CD4-positive, alpha-beta T cell treated with Interleukin-1 beta for 1 hour (primary cell): ENCODE measurements at regions not wholly inside any gene's neighbourhood (a gene's known extent, or its start where the extent isn't known, plus 50 kb on each side); places are given as distances from the start of the nearest gene placed in this dataset.
"Not testable (repeated sequence)": the region's sequence is repeated elsewhere in the genome, so short reads cannot be mapped to it uniquely, and the experiment has no call there.

ENCODE experiments used
- DNase-seq, 2 donors: peaks; one replicate each; pipeline ENCODE4 v3.0.0-alpha.2; 2020 to 2022

DNA sequence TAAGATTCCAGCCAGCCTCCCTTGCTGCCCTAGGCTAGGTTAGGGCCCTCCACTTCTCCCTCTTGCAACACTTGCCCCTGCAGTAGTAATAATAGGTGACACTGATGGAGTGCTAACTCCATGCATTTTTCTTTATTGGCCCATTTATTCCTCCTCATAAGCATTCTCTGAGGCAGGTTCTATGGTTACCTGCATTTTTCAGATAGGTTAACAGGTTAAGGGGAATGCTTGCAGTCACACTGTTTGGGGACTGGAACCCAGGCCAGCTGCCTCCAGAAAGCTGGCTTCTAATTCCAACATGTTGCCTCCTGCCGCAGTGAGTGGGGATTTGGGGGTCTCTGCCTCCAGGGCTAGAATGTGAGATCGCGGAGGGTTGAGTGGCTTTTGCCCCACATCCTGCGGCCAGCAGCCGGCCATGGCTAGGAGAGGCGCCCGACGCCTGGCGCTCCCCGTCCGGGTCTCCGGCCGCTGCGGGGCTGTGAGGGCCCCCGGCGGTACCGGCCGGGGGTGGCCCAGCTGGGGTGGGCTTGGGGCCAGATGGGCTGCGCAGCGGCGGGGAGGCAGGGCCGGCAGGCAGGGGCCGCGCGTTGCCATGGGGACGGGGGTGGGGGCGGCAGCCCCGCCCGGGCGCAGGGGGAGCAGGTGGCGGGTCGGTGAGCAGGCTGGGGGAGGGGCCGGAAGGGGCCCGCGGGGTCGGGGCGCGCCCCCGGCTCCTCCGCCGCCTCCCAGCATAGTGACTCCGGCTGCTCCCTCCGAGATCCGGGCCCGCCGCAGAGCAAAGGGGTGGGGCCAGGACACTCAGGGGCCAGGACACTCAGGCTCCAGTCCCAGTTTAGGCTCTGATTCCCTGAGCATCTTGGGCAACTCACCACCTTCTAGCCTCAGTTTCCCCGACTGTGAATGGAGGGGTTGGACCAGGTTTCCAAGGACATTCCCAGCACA, 68.4 kb upstream of the SSBP3 start:
- DNase-seq = peak; percentile 46 to 47

DNA sequence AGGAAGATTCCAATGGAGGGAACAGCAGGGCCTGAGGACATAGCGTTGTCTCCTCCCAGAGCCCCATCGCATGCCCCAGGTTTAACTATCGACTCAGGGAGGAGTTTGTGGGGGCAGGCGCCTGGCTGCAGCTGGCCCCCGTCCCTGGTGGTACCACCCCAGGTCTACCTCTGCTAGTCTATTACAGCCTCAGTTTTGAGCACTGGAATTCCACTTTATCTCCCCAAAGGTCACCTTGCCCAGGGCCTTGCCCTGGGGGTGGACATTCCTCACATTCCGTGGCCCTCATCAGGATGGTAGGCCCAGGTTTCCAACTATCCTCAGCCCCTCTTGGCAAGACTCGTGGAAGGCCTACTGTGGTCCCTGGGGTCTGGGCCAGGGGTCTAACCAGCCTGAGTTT, 65.4 kb upstream of the SSBP3 start:
- no peak for DNase-seq

DNA sequence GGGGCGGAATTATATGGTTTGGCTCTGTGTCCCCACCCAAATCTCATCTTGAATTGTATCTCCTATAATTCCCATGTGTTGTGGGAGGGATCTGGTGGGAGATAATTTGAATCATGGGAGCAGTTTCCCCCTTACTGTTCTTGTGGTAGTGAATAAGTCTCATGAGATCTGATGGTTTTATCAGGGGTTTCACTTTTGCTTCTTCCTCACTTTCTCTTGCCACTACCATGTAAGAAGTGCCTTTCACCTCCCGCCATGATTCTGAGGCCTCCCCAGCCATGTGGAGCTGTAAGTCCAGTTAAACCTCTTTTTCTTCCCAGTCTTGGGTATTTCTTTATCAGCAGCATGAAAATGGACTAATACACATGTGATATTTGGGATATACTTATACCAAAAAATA, 63.2 kb upstream of the SSBP3 start:
- DNase-seq = not testable (repeated sequence)

DNA sequence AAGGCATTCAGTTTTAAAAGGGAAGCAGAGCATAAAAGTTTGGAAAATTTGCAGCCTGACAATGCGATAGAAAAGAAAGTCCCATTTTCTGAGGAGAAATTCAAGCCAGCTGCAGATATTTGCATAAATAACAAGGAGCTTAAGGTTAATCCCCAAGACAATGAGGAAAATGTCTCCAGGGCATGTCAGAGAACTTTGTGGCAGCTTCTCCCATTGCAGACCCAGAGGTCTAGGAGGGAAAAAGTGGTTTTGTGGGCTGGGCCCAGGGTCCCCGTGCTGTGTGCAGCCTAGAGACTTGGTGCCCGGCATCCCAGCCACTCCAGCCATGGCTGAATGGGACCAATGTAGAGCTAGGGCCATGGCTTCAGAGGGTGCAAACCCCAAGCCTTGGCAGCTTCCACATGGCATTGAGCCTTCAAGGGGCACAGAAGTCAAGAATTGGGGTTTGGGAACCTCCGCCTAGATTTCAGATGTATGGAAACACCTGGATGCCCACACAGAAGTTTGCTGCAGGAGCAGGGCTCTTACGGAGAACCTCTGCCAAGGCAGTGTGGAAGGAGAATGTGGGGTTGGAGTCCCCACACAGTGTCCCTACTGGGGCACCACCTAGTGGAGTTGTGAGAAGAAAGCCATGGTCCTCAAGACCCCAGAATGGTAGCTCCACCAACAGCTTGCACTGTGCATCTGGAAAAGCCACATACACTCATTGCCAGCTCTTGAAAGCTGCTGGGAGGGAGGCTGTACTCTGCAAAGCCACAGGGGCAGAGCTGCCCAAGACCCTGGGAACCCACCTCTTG, 62.3 kb upstream of the SSBP3 start:
- not testable (repeated sequence) for DNase-seq

DNA sequence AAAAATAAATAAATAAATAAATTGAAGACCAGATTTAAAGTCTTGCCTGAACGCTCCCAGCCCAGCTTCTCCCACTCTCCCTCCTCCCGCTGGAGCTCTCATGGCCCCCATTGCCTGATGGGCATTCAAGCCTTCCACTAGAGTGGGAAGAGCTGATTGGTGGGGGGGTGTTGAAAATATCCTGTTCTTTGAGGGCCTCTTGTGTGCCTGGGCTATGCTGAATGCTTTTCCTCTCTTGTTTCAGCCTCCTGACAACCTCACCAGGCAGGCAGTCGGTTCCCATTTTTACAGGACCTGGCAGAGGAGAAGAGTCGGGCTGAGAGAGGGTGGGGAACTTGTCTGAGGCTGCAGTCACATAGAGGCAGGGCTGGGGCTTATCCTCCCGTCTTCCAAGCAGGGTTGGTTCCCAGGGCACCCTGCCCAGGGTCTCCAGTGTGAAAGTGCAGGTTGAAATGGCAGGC, 59.2 kb upstream of the SSBP3 start:
- DNase-seq = no peak

DNA sequence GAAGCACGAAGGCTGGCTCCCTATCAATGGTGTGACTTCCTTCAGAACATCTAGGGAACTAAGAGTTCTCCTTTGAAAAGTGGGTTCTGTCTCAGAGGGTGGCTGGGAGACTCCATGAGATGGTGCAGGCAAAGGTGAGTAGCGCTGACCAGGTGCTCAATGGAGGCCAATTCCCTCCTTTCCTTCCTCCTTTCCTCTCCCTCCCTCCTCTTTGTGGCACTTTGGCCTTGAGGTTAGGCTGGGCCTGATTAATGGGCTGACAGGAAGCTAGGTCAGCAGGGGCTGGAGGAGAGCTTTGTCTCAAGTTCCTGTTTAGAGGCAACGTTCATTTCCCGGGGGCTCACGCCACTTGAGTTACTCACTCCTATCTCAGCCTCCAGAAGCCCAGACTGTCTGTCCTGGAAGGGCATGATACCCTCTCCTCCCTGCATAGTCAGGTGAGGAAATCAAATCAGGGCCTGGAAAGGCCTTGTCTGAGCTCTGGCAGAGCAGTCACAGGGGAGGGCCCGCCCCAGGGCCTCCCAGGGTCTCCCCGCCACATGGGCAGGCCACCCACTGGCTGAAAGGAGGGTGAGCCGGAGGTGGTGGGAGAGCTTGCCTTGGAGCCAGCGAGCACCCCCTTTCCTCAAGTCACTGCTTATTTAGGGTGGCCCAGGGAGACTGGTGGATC, 58.4 kb upstream of the SSBP3 start:
- DNase-seq = peak in 1 of 2 donors; percentile 31

DNA sequence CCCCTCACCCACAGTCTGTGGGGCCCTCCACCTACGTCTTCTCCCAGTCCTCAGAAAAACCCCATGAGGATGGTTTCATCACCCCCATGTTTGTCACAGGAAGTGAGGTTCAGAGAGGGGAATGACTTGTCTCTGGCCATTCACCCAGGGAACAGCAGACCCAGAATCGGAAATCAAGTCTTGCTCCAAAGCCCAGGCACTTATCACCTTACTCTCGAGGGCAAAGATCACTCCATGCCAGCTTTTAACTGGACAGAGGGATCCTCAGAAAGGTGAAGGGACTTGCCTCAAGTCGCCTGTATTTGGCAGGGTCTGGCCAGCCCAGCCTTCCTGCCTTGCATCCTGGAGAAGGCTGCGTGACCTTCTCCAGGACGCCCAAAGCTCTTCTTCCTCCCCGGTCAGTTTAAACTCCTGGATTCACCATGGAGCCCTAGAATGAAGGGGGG, 57.9 kb upstream of the SSBP3 start:
- DNase-seq = no peak

DNA sequence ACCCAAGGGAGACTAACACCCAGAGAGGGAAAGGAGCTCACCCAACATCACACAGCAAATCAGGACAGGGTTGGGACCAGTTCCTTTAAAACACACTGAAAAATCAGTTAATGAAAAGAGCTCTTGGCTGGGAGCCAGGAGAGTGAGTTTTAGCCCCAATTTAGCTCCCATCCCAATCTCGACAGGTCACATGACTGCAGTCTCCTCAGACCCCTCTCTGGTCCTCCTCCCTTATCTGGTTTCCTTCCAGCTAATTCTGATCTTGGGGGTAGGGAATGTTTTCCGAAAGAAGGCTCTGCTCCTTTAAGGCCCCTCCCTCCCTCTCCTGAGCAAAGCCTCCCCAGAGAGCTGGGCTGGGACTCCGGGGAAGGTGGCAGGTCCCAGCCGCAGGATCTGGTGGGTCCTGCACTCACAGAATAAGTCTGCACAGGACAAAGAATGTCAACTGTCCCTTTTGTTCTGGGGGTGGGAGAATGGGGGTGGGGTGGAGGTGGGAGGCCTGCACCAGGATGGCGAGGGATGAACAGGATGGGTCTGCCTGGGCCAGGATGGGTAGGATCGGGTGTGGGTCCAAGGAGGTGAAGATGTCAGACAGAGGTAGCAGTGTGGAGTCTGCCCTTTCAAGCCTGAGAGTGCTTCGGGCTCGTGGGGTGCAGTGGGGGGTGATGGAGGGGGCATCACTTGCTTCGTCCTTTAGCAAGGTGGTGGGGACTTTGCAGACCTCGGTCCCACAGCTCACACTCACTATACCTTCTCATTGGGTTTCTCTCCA, 57.3 kb upstream of the SSBP3 start:
- DNase-seq = no peak

DNA sequence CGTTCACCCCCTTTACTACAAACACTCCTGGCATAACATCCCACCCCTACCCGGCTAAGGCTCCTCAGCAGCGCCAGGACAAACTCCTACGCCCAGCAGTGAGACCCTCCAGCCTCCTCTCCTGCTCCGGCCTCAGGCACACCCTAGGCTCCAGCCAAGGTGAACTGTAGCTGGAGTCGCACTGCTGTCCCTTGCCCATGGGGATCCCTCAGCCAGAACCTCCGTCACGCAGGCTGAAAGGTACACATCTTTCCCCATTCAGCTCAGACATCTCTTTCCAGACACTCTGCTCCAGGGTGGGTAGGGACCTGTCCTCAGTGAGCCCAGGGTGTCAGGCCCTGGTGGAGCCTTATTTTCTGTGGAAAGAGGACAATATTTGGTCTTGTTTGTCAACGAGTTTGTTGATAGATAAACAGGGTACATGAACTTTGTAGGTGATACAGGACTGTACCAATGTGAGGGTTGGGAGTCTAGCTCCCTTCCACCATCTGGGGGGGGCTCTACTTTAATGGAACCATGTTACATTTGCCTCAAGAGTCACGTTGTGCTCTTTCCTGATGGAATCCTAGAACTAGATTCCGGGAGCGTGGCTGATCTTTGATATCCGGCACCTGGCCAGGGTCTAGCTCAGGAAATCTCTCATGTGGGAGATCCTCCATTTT, 56.5 kb upstream of the SSBP3 start:
- no peak for DNase-seq

DNA sequence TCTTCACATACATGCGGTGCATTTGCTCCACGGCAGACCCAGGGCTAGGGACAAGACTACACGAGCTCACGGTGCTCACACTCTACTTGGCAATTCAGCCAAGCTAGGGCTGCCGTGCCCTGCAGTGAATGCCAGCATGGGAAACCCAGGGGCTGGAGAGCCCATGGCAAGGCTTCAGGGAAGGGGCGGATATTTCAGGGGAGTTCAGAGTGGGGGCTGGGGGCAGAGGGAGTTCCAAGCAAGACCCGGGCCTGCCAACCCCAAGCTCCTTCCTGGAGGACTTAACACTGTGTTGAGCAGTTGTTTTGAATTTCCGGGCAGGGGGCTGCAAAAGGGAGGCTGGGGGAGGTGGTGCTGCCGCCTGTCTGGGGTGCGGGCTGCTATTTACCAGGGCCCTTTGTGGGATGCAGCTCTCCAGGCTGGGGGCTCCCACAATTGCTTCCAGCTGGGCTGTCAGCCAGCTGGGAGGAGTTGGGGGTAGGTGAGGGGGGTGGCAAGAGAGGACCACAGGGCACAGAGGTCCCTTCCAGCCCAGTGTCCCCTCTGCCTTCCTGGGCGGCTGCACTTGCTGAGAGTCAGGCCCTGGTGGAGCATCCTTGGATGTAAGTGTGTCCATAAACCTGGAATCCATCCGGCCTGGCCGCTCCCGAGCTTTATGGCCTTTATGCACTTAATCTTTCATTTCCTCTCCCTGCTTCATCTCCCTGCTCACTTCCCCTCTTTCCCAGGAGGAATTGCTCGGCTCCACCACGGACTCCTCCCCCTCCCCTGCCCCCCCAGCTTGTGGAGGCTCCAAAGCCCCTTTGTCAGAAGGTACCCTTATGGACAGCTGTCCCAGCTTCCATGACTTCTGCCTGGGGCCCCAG, 55.8 kb upstream of the SSBP3 start:
- DNase-seq = no peak

DNA sequence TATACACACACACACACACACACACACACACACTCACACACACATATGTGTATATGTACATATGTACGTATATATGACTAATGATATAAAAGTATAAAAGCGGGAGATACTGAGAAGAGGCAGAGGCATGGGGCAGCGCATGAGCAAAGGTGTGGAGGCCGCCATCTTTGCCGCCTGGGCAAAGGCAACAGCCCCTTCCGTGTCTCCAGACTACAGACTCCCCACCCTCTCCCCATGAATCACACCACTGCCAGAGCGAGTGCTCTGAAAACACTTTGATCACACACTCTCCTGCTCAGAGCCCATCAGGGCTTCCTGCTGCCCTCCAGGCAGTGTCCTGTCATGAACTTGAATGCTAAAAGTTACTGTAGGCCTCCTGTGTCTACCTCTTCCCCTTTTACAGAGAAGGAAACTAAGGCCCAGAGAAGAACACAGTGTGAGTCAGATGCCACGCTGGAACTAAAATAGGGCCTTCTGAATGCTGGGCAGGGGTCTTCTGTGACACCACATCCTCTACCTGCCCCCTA, 54.7 kb upstream of the SSBP3 start:
- DNase-seq = no peak

DNA sequence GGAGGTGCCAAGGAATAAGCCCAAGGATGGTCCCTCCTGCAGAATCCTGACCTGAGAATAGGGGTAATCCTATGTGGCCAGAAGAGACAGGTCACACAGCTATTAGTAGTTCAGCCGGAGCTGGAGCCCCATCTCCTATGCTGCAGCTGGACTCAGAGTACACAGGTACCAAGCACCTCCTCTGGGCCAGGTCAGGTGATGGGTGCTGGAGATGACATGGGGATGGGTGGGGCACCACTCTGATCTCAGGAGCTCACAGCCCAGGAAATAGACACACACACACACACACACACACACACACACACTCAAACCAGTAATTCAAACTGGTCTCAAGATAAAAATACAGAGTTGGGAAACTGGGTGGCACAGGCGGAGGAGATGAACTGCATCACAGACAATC, 54.2 kb upstream of the SSBP3 start:
- peak; percentile 74 to 76 for DNase-seq

DNA sequence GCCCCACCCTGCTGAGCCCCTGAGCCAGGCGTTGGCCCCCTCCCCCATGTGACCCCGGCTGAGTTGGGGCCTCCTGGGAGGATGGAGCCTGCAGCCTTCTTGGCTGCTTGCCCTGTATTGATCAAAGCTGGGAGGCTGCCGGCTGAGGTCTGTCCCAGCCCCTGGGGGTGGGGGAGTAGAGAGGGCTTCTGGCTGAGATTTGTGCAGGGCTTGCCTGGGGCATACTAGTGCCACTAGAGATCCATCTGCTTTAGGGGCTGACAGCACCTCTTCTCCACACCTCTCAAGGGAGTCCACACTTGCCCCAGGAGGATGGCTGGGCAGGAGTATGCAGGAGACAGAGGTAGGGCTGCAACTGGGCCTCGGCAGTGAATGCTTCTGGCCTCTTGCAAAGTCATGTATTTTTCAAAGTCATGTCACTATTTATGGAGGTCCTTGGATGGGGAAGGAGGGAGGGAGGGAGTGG, 53.6 kb upstream of the SSBP3 start:
- DNase-seq = no peak

DNA sequence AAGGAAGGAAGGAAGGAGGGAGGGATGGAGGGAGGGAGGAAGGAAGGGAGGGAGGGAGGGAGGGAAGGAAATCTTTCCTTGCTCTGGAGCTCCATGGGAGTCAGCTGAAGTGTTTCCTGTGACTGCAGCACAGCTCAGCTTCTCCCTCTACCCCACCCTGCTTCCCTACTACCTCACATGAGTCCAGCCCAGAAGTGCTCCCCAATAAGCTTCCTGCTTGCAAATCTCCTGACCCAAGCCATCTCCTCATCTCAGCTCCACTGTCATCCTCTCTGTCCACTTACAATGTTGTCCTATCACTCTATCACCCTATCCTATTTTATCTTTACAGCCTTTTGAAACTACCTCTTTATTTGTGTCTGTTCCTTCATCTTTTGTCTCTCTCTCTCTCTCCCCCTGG, 52.9 kb upstream of the SSBP3 start:
- DNase-seq = no peak

DNA sequence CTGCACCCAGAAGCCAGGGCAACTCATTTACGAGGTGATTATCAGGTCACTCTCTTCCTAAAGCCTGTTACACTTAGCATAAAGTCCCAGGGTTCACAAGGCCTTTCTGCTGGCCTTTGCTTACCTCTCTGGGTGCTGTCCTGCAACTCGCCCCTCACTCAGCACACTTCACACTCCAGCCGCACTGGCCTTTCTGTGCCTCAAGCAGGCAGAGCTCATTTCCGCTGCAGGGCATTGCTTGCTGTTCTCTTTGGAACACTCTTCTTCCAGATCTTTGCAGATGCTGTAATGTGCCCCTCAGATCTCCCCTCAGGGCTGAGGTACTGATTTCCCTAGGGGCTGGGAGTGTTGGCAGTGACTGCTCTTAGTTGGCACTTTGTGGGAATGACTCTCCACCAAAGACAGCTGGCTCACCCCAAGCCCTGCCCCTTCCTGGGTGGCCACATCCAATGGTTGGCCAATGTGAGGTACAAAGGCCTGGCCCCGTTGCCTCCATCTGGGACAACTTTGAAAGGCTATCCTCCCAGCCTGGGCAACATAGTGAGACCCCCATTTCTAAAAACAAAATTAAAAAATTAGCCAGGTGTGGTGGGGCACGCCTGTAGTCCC, 50.8 kb upstream of the SSBP3 start:
- no peak for DNase-seq

DNA sequence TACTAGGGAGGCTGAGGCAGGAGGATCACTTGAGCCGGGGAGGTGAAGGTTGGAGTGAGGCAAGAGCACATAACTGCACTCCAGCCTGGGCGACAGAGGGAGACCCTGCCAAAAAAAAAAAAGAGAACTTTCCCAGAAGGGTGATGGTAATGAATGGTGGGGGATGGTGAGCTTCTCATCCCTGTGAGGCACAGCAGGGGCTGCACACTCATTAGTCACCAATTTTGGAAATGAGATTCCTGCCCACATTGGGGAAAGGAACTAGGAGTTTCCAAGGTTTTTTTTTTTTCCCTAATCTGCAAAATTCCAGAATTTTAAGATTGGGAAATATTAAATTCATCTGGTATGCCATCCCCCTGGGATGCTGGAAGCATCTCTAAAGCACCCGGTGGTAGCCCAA, 50.2 kb upstream of the SSBP3 start:
- no peak for DNase-seq
